GM18907 (cell line): ENCODE measurements at regions not wholly inside any gene's neighbourhood (a gene's known extent, or its start where the extent isn't known, plus 50 kb on each side); places are given as distances from the start of the nearest gene placed in this dataset.
"Not testable (repeated sequence)": the region's sequence is repeated elsewhere in the genome, so short reads cannot be mapped to it uniquely, and the experiment has no call there.

Experiments
- ATAC-seq: cut with Tn5 transposase; IDR thresholded peaks from one replicate; pipeline ENCODE4 v1.9.1; 2021; ENCODE audit warnings: mild to moderate bottlenecking, moderate library complexity; ENCODE audit not compliant: unreplicated experiment

DNA sequence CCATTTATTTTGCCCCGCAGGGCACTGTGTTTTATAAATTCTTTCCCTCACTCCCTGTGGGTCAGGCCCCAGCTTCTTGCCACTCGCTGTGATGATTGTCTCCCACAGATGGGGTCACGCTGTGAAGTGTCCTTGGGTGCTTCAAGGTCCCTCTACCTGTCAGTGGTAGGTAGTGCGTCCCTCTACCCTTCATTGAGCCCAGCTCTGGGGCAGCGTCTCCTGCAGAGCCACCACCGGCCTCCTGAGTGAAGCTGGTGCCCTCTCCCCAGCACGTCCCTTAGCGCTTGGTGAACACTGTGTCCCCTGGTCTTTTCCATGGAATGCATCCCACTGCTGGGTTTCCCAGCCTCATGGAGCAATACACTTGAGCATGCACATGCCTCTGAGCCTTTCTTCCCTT lies 108.2 kb downstream of the NRN1 start:
- ATAC-seq = no peak

GRCh38 chr6:5898102-5898501 lies 108.6 kb downstream of the NRN1 start:
- no peak for ATAC-seq

- ATAC-seq = no peak
These were observed 110.1 kb downstream of the NRN1 start for GRCh38 chr6:5896476-5897200.

GRCh38 chr6:5894357-5894756 lies 112.4 kb downstream of the NRN1 start:
- no peak for ATAC-seq

GRCh38 chr6:5893295-5893694 lies 113.4 kb downstream of the NRN1 start:
- no peak for ATAC-seq

- no peak for ATAC-seq
These were observed 114.1 kb downstream of the NRN1 start for GRCh38 chr6:5892669-5893068.

DNA sequence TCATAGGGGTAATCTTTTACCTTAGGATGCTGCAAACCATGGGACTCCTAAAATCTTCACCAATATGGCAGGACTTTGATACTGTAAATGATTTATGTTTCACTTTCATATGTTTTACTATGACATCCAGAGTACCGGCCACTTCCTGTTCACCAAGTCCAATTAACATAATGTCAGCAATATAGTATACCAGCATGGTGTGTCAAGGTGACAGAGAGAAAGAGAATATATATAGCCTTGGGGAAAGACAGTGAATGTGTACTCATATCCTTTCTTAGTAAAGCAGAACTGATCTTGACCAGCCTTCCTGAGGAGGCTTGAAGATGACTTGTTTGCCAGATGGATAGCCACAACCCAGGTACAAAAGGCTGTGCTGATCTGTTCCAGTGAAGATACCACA lies 127.9 kb downstream of the NRN1 start:
- no peak for ATAC-seq

GRCh38 chr6:5876076-5876475 lies 130.6 kb downstream of the NRN1 start:
- no peak for ATAC-seq

- not testable (repeated sequence) for ATAC-seq
These were observed 132.7 kb downstream of the NRN1 start for GRCh38 chr6:5873976-5874375.

DNA sequence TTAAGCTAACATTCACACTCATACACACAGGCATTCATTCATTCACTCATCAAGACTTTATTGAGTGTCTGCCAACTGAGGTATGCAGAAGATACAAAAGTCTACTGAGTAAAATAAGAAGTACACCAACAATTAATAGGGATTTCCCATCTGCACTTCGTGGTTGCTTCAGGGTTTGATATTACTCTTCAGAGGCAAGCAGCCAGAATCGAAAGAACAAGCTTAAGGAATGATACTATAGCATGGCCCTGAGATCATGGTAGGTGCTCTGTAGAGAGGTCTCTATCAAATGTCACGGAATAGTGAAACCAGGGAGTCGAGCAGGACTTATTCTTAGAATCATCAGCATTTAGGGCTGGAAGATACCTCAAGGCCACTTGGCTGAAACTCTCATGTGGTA lies 135.4 kb downstream of the NRN1 start:
- no peak for ATAC-seq

GRCh38 chr6:5869676-5870075 lies 137.0 kb downstream of the NRN1 start:
- no peak for ATAC-seq

DNA sequence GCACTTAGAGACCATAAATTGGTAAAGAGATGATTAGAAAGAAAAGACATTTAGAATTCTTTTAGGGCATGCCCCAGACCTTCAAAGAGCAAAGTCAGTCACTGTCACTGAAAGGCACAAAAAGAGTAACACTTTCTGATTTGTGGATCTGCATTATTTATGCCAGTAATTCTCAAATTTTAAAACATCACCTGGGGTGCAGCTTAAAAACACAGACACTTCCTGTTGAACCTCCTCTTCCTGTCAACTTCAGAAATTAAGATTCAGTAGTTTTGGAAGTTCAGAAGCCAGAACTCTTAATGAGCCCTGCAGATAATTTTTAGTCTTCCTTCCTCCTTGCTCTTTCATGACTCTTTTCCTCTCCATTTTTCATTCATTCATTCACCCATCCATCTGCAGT lies 137.5 kb downstream of the NRN1 start:
- ATAC-seq = no peak

- ATAC-seq = no peak
These were observed 140.1 kb downstream of the NRN1 start for GRCh38 chr6:5866547-5867051.

DNA sequence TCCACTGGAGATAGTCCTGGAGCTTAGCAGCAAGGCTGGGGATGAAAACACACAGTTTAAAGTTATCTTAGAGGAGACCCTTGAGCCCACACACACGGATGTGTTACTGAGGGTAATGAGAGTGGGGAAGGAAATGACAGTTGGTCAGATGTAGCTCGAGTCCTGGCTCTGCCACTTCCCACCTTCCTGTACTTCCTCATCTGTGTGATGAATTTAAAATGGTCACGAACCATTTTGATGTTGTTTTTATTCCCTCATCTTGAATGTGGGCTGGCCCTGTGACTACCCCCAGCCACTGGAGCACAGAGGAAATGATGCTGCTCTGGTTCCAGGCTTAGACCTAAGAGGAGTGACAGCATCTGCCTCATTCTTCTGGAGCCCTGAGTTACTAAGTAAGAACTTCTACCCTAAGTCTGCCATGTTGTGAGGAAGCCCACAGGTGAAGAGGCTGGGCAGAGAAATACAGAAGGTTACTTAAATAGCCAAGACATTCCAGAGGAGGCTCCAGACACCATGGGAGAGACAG lies 141.2 kb downstream of the NRN1 start:
- ATAC-seq = no peak

GRCh38 chr6:5860849-5861248 lies 145.9 kb downstream of the NRN1 start:
- ATAC-seq = no peak

GRCh38 chr6:5855787-5856470 lies 150.8 kb downstream of the NRN1 start:
- no peak for ATAC-seq

GRCh38 chr6:5854899-5855298 lies 151.8 kb downstream of the NRN1 start:
- ATAC-seq = no peak

DNA sequence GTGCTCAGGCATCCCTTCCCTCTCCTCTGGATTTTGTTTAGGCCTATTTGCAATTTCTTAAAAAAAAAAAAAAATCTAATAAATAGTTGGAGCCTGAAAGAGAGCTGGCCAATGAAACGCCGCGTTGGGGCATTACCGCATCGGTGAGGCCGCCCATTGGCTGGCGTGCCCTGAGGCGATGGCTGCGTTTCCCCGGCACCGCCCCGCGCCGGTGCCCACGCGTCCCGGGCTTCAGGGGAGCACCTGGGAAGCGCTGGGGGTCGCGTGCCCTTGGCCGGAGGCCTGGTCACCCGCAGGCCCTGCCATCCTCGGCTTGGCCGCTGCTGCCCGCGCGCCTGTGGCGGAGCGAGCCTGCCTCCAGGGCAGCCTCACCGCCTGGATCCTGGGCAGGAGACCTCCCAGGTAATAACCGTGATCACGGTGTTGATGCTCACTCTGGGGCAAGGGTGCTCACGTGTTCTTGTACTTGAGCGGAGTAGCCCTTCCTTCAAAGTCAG lies 155.4 kb downstream of the NRN1 start:
- ATAC-seq = peak; percentile 73

GRCh38 chr6:5850848-5851255 lies 155.9 kb downstream of the NRN1 start:
- peak; percentile 17 for ATAC-seq

GRCh38 chr6:5846889-5847288 lies 159.8 kb downstream of the NRN1 start:
- no peak for ATAC-seq

- no peak for ATAC-seq
These were observed 160.4 kb downstream of the NRN1 start for GRCh38 chr6:5846335-5846734.

GRCh38 chr6:5843078-5843477 lies 163.6 kb downstream of the NRN1 start:
- no peak for ATAC-seq
